K562 (cell line): ENCODE measurements at regions not wholly inside any gene's neighbourhood (a gene's known extent, or its start where the extent isn't known, plus 50 kb on each side); places are given as distances from the start of the nearest gene placed in this dataset.

Source experiments
- ATAC-seq: fragments of 200-7000 bp; cut with Tn5 transposase; 3 replicates; pipeline ENCODE4 v1.9.1; 2020; ENCODE audit warnings: moderate library complexity
- BruUV-seq: library from RNA; stranded (reverse); fragments of 400-500 nt; replicated peaks from 2 replicates; lab custom pipeline; 2021; lab: Mats Ljungman, UMichigan
- CTCF ChIA-PET: fragments of 300-600 bp; formaldehyde crosslinking; extraction: SDS; loops from one replicate; lab custom pipeline; 2021; ENCODE audit warnings: low intra/inter-chr PET ratio; lab: Yijun Ruan, JAX
- POLR2A ChIA-PET: fragments of 300-600, 350-650 bp; sonication (Branson Sonifier 250); formaldehyde crosslinking; extraction: SDS; loops from one replicate; lab custom pipeline; 2021; ENCODE audit warnings: antibody characterized with exemption, inconsistent platforms; lab: Yijun Ruan, JAX
- DNase-seq, 4 experiments: peaks; one replicate each; pipeline versions ENCODE4 v3.0.0 to v3.0.0-alpha.2; 2011 to 2018; ENCODE audit warnings: low spot score in 3 of 4, mixed read lengths in 3 of 4; ENCODE audit errors: extremely low read depth in 1 of 4
- FAIRE-seq: peaks from 2 replicates; lab custom pipeline; 2011; peaks lifted over from hg19 to GRCh38; lab: Jason Lieb, UNC
- H2AFZ ChIP-seq: 2 replicates; pipeline ENCODE4 v1.6.0; 2011; ENCODE audit warnings: low read depth, low read length, control low read depth, inconsistent platforms
- H3K27ac ChIP-seq: fragments of 200-600 bp; 3 replicates; pipeline ENCODE4 v1.8.0; 2011; ENCODE audit warnings: low read depth, mild to moderate bottlenecking, control low read depth, inconsistent platforms, low read length, moderate library complexity, mixed read lengths; ENCODE audit errors: extremely low read depth
- H3K27me3 ChIP-seq, 2 experiments: fragments of 300-600 bp in 1 of 2; 2 replicates in 1 of 2; 3 replicates in 1 of 2; pipeline versions ENCODE4 v1.6.0 to v1.8.0; 2011; ENCODE audit warnings: inconsistent platforms in 2 of 2, low read length in 2 of 2, mild to moderate bottlenecking in 1 of 2, mixed read lengths in 1 of 2, moderate library complexity in 1 of 2; ENCODE audit not compliant: control insufficient read depth in 2 of 2, insufficient read depth in 2 of 2
- H3K36me3 ChIP-seq: fragments of 300-600 bp; 3 replicates; pipeline ENCODE4 v1.8.0; 2011; ENCODE audit warnings: mild to moderate bottlenecking, low read length, inconsistent platforms; ENCODE audit not compliant: control insufficient read depth, insufficient read depth
- H3K4me1 ChIP-seq, 2 experiments: fragments of 200-600 bp in 1 of 2; replicated peaks in 1 of 2; 2 replicates in 1 of 2; 3 replicates in 1 of 2; pipeline versions ENCODE4 v1.5.1 to v1.8.0; 2011; ENCODE audit warnings: inconsistent platforms in 2 of 2, low read length in 2 of 2, mild to moderate bottlenecking in 1 of 2, mixed read lengths in 1 of 2, moderate library complexity in 1 of 2; ENCODE audit not compliant: control insufficient read depth in 2 of 2, insufficient read depth in 2 of 2
- H3K4me2 ChIP-seq: 2 replicates; pipeline ENCODE4 v1.6.1; 2011; ENCODE audit warnings: low read length, control low read depth, inconsistent platforms, mixed read lengths; ENCODE audit not compliant: insufficient read depth
- H3K4me3 ChIP-seq: fragments of 200-600 bp; sonication (generic), shearing (Covaris generic); 2 replicates; pipeline ENCODE4 v1.5.1; 2016; ENCODE audit warnings: control low read depth, inconsistent platforms
- H3K79me2 ChIP-seq: fragments of 200-600 bp; 3 replicates; pipeline ENCODE4 v1.8.0; 2011; ENCODE audit warnings: low read length, inconsistent platforms; ENCODE audit not compliant: control insufficient read depth, insufficient read depth
- H3K9ac ChIP-seq, 2 experiments: 2 replicates each; pipeline versions ENCODE4 v1.6.0 to v1.6.1; 2011; ENCODE audit warnings: low read depth in 2 of 2, low read length in 2 of 2, control low read depth in 1 of 2, inconsistent platforms in 1 of 2, mild to moderate bottlenecking in 1 of 2, mixed read lengths in 1 of 2; ENCODE audit not compliant: insufficient read depth in 1 of 2
- H3K9me1 ChIP-seq: one replicate; pipeline ENCODE4 v1.6.0; 2011; ENCODE audit warnings: inconsistent platforms, mild to moderate bottlenecking, low read length, moderate library complexity; ENCODE audit not compliant: control insufficient read depth, insufficient read depth
- H3K9me3 ChIP-seq: replicated peaks from 2 replicates; pipeline ENCODE4 v1.5.1; 2011; ENCODE audit warnings: low read depth, low read length, inconsistent platforms; ENCODE audit not compliant: control insufficient read depth, insufficient read depth
- H4K20me1 ChIP-seq: replicated peaks from 2 replicates; pipeline ENCODE4 v1.6.1; 2011; ENCODE audit warnings: low read length, inconsistent platforms, mixed read lengths; ENCODE audit not compliant: control insufficient read depth, insufficient read depth
- ATF4 ChIP-seq: fragments of 450-650 bp; formaldehyde crosslinking; IDR thresholded peaks from 2 replicates; pipeline ENCODE4 v1.4.0; 2022; ENCODE audit warnings: mild to moderate bottlenecking, moderate library complexity
- BCLAF1 ChIP-seq, 2 experiments: fragments of 450-650 bp in 1 of 2; IDR thresholded peaks; 2 replicates each; pipeline ENCODE4 v1.6.1; 2011 to 2017; ENCODE audit warnings: low read depth in 2 of 2, antibody characterized with exemption in 1 of 2, borderline replicate concordance in 1 of 2, low read length in 1 of 2, mild to moderate bottlenecking in 1 of 2, mixed read lengths in 1 of 2; ENCODE audit not compliant: control insufficient read depth in 1 of 2
- ELK3 ChIP-seq: fragments of 450-650 bp; formaldehyde crosslinking; IDR thresholded peaks from 2 replicates; pipeline ENCODE4 v1.4.0; 2020; ENCODE audit warnings: mild to moderate bottlenecking
- FUS ChIP-seq: fragments of 200-400 bp; formaldehyde crosslinking; optimal IDR thresholded peaks from 2 replicates; pipeline ENCODE3; 2017; ENCODE audit warnings: low read depth, low read length
- JUND ChIP-seq, 2 experiments: IDR thresholded peaks; 2 replicates in 1 of 2; 3 replicates in 1 of 2; pipeline ENCODE4 v1.6.1; 2011; ENCODE audit warnings: borderline replicate concordance in 2 of 2, low read depth in 2 of 2, low read length in 2 of 2, improper control_type of control experiment in 1 of 2, missing biosample characterization in 1 of 2, missing genetic modification characterization in 1 of 2, missing genetic modification reagents in 1 of 2
- RBM15 ChIP-seq: fragments of 200-400 bp; formaldehyde crosslinking; IDR thresholded peaks from 2 replicates; pipeline ENCODE4 v1.6.1; 2018; ENCODE audit warnings: mild to moderate bottlenecking, low read length, moderate library complexity; ENCODE audit not compliant: insufficient read depth
- TBL1XR1 ChIP-seq, 2 experiments: IDR thresholded peaks; 2 replicates each; pipeline ENCODE4 v1.6.1; 2012; ENCODE audit warnings: improper control_type of control experiment in 2 of 2, low read length in 2 of 2, mild to moderate bottlenecking in 1 of 2
- TCFL5 ChIP-seq: fragments of 250-450 bp; sonication (Bioruptor Pico); conservative IDR thresholded peaks from 2 replicates; pipeline ENCODE4 v1.6.1; 2021; ENCODE audit warnings: mild to moderate bottlenecking, moderate library complexity, matching md5 sums
- ZC3H8 ChIP-seq: fragments of 450-650 bp; IDR thresholded peaks from 2 replicates; pipeline ENCODE4 v1.6.1; 2017
- ZNF217 ChIP-seq: sonication (generic); formaldehyde crosslinking; IDR thresholded peaks from 2 replicates; pipeline ENCODE4 v1.8.0; 2022; ENCODE audit warnings: mild to moderate bottlenecking, missing genetic modification reagents
- ZNF77 ChIP-seq: fragments of 250-450 bp; sonication (Bioruptor Pico); IDR thresholded peaks from 2 replicates; pipeline ENCODE4 v1.5.0; 2020
- in situ Hi-C: fragments of 300-500 bp; cut with MboI; formaldehyde crosslinking; loops from 4 replicates; pipeline ENCODE4 v1.15.0; 2018; ENCODE audit warnings: inconsistent platforms, mixed read lengths
- intact Hi-C: fragments of 100-400 bp; cut with micrococcal nuclease; formaldehyde crosslinking; loops from 2 replicates; pipeline ENCODE4 v1.14.2; 2022

GRCh38 chr5:2451100-2451499, 300.4 kb downstream of the IRX2 start:
- Histone ChIP-seq H3K4me1 (no peaks in the 10 kb centered on the region), H3K9me1 (no peaks in the 10 kb centered on the region), H3K4me3 (no peak overlapping the region), H3K9ac (no peak overlapping the region), H3K27ac (no peak overlapping the region), H3K4me2 (no peak overlapping the region), H4K20me1 (no peaks in the 10 kb centered on the region; the same call in 1 of the 2 replicates), H3K36me3 (no peaks in the 10 kb centered on the region), H3K27me3 (peaks cover 0 to 12% of the 10 kb centered on the region in 2 experiments; a peak in 1 of 5 replicates), H2AFZ (no peak overlapping the region), H3K9me3 (no peaks in the 10 kb centered on the region), H3K79me2 (no peaks in the 10 kb centered on the region)
- ChIA-PET POLR2A (no interaction called here), CTCF (no interaction called here)
- intact Hi-C loops: no loop called here
- ATAC-seq (no peak), FAIRE-seq (no peak), DNase-seq (no peak)
- TF ChIP-seq RBM15 (no peak), ZC3H8 (no peak), ZNF77 (no peak), JUND (IDR thresholded peaks at IDR 0.05; ENCODE audit: borderline replicate concordance, low read depth, low read length) (no peak), JUND (tag; IDR thresholded peaks at IDR 0.05; ENCODE audit: borderline replicate concordance, low read depth, low read length) (no peak), TCFL5 (CRISPR knock-in tag) (no peak), FUS (no peak), TBL1XR1 (IDR thresholded peaks at IDR 0.05; ENCODE audit: low read length in 2 of 2) (no peak), ZNF217 (no peak), ELK3 (CRISPR knock-in tag) (no peak), BCLAF1 (IDR thresholded peaks at IDR 0.05; ENCODE audit: borderline replicate concordance in 1 of 2, control insufficient read depth in 1 of 2, low read depth in 2 of 2, low read length in 1 of 2) (no peak), ATF4 (CRISPR knock-in tag) (no peak)
- in situ Hi-C loops: no loop called here
- no TSS peak for BruUV-seq
